GM18505 (cell line): ENCODE measurements at regions not wholly inside any gene's neighbourhood (a gene's known extent, or its start where the extent isn't known, plus 50 kb on each side); places are given as distances from the start of the nearest gene placed in this dataset.

Experiments
- ATAC-seq: cut with Tn5 transposase; IDR thresholded peaks from one replicate; pipeline ENCODE4 v1.9.1; 2021; ENCODE audit not compliant: unreplicated experiment
- POLR2A ChIP-seq: IDR thresholded peaks from 4 replicates; pipeline ENCODE4 v1.6.1; 2011; ENCODE audit warnings: borderline replicate concordance; ENCODE audit not compliant: insufficient read depth, insufficient read length; ENCODE audit errors: extremely low read depth

GRCh38 chr2:128808462-128809258 is 490.0 kb upstream of the HS6ST1 start:
- TF ChIP-seq POLR2A: no peak
- no peak for ATAC-seq

DNA sequence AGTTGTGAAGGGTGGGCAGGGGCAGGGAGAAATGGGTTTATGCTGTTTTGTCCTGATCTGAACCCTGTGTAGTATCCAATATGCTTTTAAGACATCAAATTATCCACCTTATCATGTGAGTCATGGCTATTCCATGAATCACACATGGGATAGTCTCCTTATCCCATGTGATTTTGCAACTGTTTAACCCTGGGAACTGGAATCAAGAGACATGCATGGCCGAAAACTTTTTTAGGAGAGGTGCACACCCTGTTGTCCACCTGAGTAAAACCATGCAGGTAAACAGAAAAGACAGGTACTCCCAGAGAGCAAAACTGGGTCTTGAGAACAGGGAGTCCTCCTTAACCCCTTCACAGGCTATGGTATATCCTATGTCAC is 490.6 kb upstream of the HS6ST1 start:
- no peak for TF ChIP-seq POLR2A
- ATAC-seq: no peak

GRCh38 chr2:128809880-128810279 is 491.2 kb upstream of the HS6ST1 start:
- no peak for ATAC-seq
- no peak for TF ChIP-seq POLR2A

DNA sequence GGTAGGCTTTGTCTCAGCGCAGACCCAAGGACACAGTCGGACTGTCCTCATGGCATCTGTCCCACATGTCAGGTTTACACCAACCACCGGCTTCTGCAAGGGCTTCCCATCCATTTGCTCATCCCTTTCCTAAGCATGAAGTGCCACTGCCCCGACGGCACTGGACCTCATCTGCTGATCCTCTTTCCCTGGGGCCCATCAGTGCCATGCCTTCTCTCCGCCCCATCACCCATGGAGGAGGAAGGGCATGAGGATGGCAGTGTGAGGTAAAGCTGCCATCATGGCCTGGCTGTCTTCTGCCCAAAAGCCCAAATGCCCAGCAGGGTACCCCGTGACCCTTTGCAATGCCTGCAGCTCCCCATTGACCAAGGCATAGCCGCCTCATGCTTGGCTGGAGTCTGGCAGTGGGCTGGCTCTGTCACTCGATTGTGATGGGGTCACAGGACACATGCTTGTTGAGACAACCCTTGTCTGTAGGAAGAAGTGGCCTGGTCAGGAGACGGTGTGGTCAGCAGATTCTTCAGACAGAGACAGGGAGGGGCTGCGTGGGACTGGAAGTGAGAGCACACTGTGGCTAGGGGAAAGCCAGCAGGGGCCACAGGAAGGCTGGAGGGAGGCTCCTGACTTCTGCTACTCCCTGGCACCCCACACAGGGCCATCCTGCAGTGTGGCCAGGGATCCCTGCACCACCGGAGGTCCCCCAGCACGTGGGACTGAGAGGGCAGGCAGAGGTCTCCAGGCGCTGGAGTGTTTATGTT is 493.7 kb upstream of the HS6ST1 start:
- ATAC-seq: no peak
- no peak for TF ChIP-seq POLR2A

GRCh38 chr2:128813352-128814034 is 494.8 kb upstream of the HS6ST1 start:
- no peak for TF ChIP-seq POLR2A

DNA sequence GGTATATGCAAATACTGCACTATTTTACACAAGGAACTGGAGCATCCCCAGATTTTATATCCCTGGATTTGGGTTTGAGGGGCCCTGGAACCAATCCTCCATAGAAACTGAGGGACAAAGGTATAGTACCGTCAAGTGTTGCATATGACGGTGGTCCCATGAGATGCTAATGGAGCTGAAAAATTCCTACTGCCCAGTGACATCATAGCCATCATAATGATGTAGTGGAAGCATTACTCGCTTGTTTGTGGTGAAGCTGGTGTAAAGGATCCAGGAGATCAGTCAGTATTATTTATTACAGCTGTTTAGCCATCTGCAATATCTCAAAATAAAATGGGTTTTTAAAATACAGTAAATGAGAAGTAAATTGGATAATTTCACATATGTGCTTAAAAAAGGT is 496.6 kb upstream of the HS6ST1 start:
- TF ChIP-seq POLR2A: no peak
- no peak for ATAC-seq

More at GRCh38 chr2:128813352-128814034, 494.8 kb upstream of the HS6ST1 start:
- ATAC-seq: no peak

DNA sequence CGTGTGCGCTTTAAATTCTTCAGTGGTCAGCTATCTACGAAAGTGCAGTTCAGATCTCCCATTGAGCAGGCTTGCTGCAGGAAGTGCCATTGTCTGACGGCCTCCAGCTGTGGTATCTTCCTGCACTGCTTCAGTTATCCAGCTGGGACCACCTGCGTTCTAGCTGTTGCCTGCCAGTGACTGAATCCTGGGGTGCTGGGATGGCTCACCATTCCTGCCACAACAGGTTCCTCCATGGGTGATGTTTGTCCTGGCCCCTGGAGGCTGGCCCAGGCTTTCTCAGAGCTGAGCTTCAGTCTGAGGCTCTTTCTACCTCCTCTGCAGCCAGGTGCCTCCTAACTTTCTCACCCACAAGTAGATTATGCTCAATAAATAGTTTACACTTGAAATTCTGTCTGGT is 498.5 kb upstream of the HS6ST1 start:
- no peak for TF ChIP-seq POLR2A
- no peak for ATAC-seq

GRCh38 chr2:128817813-128818212 is 499.1 kb upstream of the HS6ST1 start:
- TF ChIP-seq POLR2A: no peak
- ATAC-seq: no peak

GRCh38 chr2:128818248-128818647 is 499.6 kb upstream of the HS6ST1 start:
- TF ChIP-seq POLR2A: no peak
- ATAC-seq: no peak

DNA sequence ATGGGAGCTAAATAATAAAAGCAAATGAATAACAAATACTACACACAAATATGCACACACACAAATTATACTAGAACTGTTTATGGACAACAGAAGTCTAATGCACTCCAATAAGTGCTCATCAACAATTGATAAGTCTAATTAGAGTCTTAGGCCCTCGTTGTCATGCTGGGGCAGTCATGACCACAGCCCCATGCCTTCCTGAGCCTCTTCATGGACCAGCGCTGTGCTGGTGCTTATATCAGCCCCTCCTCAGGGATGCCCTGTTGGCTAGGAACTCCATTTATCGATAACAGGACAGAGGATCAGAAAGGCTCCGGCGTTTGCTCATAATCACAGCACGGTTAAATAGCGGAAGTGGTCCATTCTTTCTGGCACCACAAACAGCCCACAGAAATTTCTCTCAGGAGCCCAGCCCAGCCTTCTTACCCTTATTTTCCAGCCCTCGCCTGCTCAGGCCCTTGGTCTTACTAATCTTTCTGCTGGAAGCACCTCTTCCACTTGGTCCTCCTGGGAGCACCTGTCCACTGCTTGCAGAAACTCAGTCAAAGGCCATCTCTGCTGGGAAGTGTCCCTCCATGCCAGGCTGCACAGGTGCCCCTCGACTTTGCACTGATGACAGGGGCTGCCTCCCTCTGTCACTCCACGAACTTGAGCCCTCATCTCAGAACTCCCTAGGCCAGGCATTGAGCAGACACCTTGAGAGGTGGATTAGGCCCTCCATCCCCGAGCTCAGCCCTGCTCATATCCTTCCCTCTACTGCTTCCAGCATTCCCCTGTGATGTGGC is 500.2 kb upstream of the HS6ST1 start:
- ATAC-seq: no peak
- TF ChIP-seq POLR2A: no peak

DNA sequence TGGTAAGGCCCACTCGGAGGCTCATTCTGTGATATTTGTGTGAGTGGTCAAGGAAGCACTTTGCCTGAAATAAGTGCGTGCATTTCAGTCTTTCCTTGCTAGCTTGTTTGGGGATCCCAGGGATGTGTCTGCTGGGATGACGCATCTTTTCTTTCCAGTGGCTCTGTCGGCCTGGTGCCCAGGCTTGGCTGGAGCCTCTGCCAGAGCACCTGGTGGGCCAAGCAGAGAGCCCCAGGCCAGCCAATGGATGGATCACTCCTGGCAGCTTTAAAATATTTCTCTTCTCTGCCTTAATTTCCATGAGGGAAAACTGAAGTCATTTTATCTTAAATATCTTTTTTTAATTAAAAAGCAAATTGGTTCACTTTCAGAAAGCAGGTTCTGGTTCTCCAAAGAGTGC is 501.8 kb upstream of the HS6ST1 start:
- no peak for TF ChIP-seq POLR2A

DNA sequence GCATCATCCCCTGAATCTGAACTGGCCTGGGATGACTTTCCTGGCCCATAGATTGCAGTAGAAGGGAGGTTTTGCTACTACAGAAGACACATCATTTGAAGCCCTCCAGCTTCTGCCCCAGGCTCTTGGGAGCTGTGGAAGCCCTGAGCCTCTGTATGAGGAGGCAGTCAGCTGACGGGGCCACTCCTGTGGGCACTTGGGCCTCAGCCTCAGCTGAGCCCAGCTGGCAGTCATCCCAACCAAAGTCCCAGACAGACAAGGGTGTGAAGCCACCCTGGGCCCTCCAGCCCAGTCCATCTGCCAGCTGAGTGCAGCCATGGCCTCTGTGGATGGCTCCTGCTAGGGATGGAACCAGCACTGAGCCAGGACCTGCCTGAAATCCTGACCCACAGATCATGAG is 502.3 kb upstream of the HS6ST1 start:
- no peak for TF ChIP-seq POLR2A
- ATAC-seq: no peak

More for the DNA sequence above, 501.8 kb upstream of the HS6ST1 start:
- ATAC-seq: no peak
